Activated B cell treated with CpG ODN at 0.5 μM for 24 hours (primary cell): ENCODE measurements at regions not wholly inside any gene's neighbourhood (a gene's known extent, or its start where the extent isn't known, plus 50 kb on each side); places are given as distances from the start of the nearest gene placed in this dataset.
A peak's percentile ranks its signal among the peaks of the same experiment; 100 is the strongest.

Experiments used
- ATAC-seq: fragments of 200-7000 bp; cut with Tn5 transposase; one replicate; pipeline ENCODE4 v1.10.0; 2021; ENCODE audit warnings: low read depth, mild to moderate bottlenecking, moderate library complexity
- CTCF ChIA-PET: fragments of 350-600 bp; sonication (Branson Sonifier 250); formaldehyde crosslinking; loops from one replicate; lab custom pipeline; 2021; ENCODE audit warnings: antibody characterized with exemption; lab: Charles Lee
- POLR2A ChIA-PET: fragments of 350-600 bp; sonication (Branson Sonifier 250); formaldehyde crosslinking; loops from one replicate; lab custom pipeline; 2021; ENCODE audit warnings: antibody characterized with exemption; lab: Charles Lee
- DNase-seq: peaks from one replicate; pipeline ENCODE4 v3.0.0; 2022
- H3K27ac Mint-ChIP-seq: one replicate; pipeline ENCODE4 v1.8.0; 2020; ENCODE audit warnings: mixed read lengths
- H3K27me3 Mint-ChIP-seq: one replicate; pipeline ENCODE4 v1.8.0; 2021; ENCODE audit warnings: mixed read lengths
- H3K36me3 Mint-ChIP-seq: one replicate; pipeline ENCODE4 v1.8.0; 2021; ENCODE audit warnings: low read depth, mixed read lengths
- H3K4me1 Mint-ChIP-seq: one replicate; pipeline ENCODE4 v1.8.0; 2021; ENCODE audit warnings: mixed read lengths
- H3K4me3 Mint-ChIP-seq: one replicate; pipeline ENCODE4 v1.8.0; 2020; ENCODE audit warnings: mild to moderate bottlenecking, mixed read lengths
- H3K9me3 Mint-ChIP-seq: one replicate; pipeline ENCODE4 v1.8.0; 2020; ENCODE audit warnings: mixed read lengths
- CTCF ChIP-seq: fragments of 200-600 bp; IDR thresholded peaks from one replicate; pipeline ENCODE4 v1.8.0; 2022; ENCODE audit warnings: antibody characterized with exemption, mild to moderate bottlenecking
- intact Hi-C: fragments of 100-400 bp; cut with micrococcal nuclease; formaldehyde crosslinking; loops from one replicate; pipeline ENCODE4 v1.15.1; 2024

DNA sequence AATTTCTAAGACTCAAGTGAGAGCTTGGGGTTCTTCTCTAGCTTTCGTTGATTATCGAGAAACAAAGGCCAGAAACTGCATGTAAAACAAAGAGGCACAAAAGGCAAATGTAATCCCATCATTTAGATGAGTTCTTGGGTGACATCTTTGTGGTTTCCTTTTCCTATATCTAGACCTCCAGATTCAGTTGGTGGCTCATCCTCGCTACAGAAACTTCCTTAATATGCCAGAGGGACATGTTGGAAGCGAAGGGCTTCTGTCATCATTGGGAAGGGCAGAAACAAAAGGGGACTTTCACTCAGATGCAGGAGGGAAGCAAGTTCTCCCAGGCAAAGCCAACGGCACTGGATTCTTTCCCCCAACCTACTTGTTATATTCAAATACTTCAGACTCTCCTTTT, 150.6 kb upstream of the ZFHX3 start:
- H3K4me3 Mint-ChIP-seq: no peak overlapping the region
- CTCF ChIA-PET: interaction anchor here (0.7 kb wide), 1 partner anchor 366 kb away, joined by 3 read pairs; no protein-coding TSS in a partner anchor

DNA sequence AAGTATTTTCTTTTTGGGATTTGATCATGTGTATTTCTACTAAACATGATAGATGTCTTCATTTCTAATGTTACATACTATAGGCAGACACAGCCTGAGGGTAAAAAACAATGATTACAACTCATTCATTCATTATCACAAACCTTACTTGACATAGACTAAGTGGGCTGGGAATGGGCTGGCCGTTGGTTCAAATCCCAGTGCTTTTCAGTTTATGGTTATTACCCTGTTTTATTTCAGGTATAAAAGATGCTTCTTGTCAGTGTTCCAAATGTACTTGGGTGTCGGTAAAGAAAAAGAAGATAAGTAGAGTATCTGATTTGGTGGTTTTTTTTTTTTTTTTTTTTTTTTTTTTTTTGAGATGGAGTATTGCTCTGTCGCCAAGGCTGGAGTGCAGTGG, 149.7 kb upstream of the ZFHX3 start:
- H3K27ac Mint-ChIP-seq: no peak overlapping the region
- H3K9me3 Mint-ChIP-seq: no peaks in the 10 kb centered on the region
- CTCF ChIA-PET: interaction anchor here (0.8 to 2.7 kb wide), 4 partner anchors 365 to 797 kb away, joined by 3 to 19 read pairs (median 4); no protein-coding TSS in a partner anchor
- H3K4me1 Mint-ChIP-seq: no peaks in the 10 kb centered on the region
- no peaks in the 10 kb centered on the region for H3K36me3 Mint-ChIP-seq
- DNase-seq (no peak), ATAC-seq (no peak)
- H3K27me3 Mint-ChIP-seq: peaks cover 2% of the 10 kb centered on the region
- POLR2A ChIA-PET: no interaction called here
- intact Hi-C loops: loop anchor here (1.0 to 5.0 kb wide), 3 partner anchors 365 to 797 kb away; no protein-coding TSS in a partner anchor
- H3K4me3 Mint-ChIP-seq: no peak overlapping the region
- TF ChIP-seq CTCF: no peak

More for the DNA sequence above, 150.6 kb upstream of the ZFHX3 start:
- no peaks in the 10 kb centered on the region for H3K36me3 Mint-ChIP-seq
- no peaks in the 10 kb centered on the region for H3K9me3 Mint-ChIP-seq
- no peaks in the 10 kb centered on the region for H3K4me1 Mint-ChIP-seq
- POLR2A ChIA-PET: no interaction called here
- no peak for TF ChIP-seq CTCF
- H3K27ac Mint-ChIP-seq: no peak overlapping the region
- no peak for DNase-seq
- intact Hi-C loops: loop anchor here (5.0 kb wide), 1 partner anchor 759 kb away; no protein-coding TSS in a partner anchor
- no peak for ATAC-seq
- H3K27me3 Mint-ChIP-seq: peaks cover 2% of the 10 kb centered on the region

GRCh38 chr16:73196670-73197069, 148.7 kb upstream of the ZFHX3 start:
- POLR2A ChIA-PET: no interaction called here
- H3K4me3 Mint-ChIP-seq: no peak overlapping the region
- intact Hi-C loops: loop anchor here (1.0 to 5.0 kb wide), 3 partner anchors 364 to 796 kb away; no protein-coding TSS in a partner anchor
- H3K36me3 Mint-ChIP-seq: no peaks in the 10 kb centered on the region
- ATAC-seq: peak; percentile 37
- H3K27me3 Mint-ChIP-seq: peaks cover 2% of the 10 kb centered on the region
- H3K27ac Mint-ChIP-seq: no peak overlapping the region
- CTCF ChIA-PET: interaction anchor here (0.8 to 2.7 kb wide), 6 partner anchors 364 to 796 kb away, joined by 3 to 19 read pairs (median 4); no protein-coding TSS in a partner anchor
- no peak for TF ChIP-seq CTCF
- H3K4me1 Mint-ChIP-seq: no peaks in the 10 kb centered on the region
- no peak for DNase-seq
- no peaks in the 10 kb centered on the region for H3K9me3 Mint-ChIP-seq

GRCh38 chr16:73193464-73193863, 145.5 kb upstream of the ZFHX3 start:
- no peak overlapping the region for H3K4me3 Mint-ChIP-seq
- ATAC-seq (no peak), DNase-seq (no peak)
- CTCF ChIA-PET: no interaction called here
- H3K27ac Mint-ChIP-seq: no peak overlapping the region
- POLR2A ChIA-PET: no interaction called here
- intact Hi-C loops: no loop called here
- peaks cover 7% of the 10 kb centered on the region for H3K27me3 Mint-ChIP-seq
- H3K9me3 Mint-ChIP-seq: no peaks in the 10 kb centered on the region
- H3K4me1 Mint-ChIP-seq: no peaks in the 10 kb centered on the region
- H3K36me3 Mint-ChIP-seq: no peaks in the 10 kb centered on the region
- no peak for TF ChIP-seq CTCF

DNA sequence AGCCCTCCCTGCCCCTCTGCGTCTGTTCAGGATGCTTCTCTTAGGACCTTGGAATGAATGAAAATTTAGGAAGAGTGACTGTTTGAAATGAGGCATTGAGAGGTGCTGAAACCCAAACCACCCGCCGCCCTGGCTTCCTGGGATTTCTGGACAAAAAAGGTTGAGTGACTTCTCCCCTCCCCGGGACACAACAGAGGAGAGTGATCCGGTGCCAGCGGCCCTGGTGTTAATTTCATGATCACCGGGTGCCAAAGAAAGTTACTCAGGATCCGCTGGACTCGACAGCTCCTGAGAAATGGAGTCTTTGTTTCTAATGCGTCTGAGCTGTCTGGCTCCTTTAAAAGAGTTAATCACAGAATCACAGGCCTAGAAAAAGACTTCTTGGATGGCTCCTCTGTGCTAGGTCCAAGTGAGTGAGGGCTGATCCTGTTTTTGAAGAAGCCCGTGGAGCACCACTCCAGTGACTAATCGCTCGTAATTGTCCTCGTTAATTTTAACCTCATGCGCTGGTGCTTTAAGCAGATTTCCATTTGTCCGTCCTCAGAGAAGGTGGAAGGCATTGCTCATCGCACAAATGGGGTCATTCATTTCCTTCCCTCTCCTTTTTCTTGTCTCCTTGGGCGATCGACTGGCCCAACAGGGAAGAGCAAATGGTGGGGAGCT, 144.4 kb upstream of the ZFHX3 start:
- intact Hi-C loops: no loop called here
- Mint-ChIP-seq H3K27ac (no peak overlapping the region), H3K9me3 (no peaks in the 10 kb centered on the region)

More for the DNA sequence above, 144.4 kb upstream of the ZFHX3 start:
- TF ChIP-seq CTCF: no peak
- H3K27me3 Mint-ChIP-seq: peaks cover 7% of the 10 kb centered on the region
- H3K36me3 Mint-ChIP-seq: no peaks in the 10 kb centered on the region
- no peak for ATAC-seq
- ChIA-PET POLR2A (no interaction called here), CTCF (no interaction called here)
- no peaks in the 10 kb centered on the region for H3K4me1 Mint-ChIP-seq
- no peak for DNase-seq
- H3K4me3 Mint-ChIP-seq: no peak overlapping the region
